ENCODE measurements at regions not wholly inside any gene's neighbourhood (a gene's known extent, or its start where the extent isn't known, plus 50 kb on each side); places are given as distances from the start of the nearest gene placed in this dataset.

DNA sequence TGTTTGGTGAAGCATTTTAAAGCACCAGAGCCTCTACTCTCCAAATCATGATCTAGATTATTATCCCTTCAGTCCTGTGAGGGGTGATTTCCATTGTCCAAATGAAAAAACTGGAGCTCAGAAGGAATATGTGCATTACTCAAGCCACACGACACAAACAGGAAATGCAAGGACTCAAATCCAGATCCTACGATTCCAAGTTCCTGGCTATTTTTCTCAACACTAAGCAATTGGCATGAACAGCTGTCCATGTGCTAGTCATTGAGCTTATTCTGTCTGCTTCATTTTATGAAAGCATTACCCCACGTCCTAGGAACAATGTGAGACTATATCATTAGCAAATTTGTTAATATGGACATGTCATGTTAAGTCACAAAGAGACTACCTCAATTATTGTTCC lies 273.1 kb upstream of the LYPLAL1 start:
- TF ChIP-seq FOXK1 (CRISPR knock-in tag; IDR thresholded peaks at IDR 0.05; ENCODE audit: borderline replicate concordance, low read depth), result no peak
- no peak for TF ChIP-seq YY1 (IDR thresholded peaks at IDR 0.05; ENCODE audit: insufficient read depth, insufficient replicate concordance, low read depth, low read length)
- TF ChIP-seq, protein P1, sequence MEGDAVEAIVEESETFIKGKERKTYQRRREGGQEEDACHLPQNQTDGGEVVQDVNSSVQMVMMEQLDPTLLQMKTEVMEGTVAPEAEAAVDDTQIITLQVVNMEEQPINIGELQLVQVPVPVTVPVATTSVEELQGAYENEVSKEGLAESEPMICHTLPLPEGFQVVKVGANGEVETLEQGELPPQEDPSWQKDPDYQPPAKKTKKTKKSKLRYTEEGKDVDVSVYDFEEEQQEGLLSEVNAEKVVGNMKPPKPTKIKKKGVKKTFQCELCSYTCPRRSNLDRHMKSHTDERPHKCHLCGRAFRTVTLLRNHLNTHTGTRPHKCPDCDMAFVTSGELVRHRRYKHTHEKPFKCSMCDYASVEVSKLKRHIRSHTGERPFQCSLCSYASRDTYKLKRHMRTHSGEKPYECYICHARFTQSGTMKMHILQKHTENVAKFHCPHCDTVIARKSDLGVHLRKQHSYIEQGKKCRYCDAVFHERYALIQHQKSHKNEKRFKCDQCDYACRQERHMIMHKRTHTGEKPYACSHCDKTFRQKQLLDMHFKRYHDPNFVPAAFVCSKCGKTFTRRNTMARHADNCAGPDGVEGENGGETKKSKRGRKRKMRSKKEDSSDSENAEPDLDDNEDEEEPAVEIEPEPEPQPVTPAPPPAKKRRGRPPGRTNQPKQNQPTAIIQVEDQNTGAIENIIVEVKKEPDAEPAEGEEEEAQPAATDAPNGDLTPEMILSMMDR (CRISPR knock-in tag; IDR thresholded peaks at IDR 0.05), result no peak

Measured in HepG2 (cell line).